GM12875 (cell line): ENCODE measurements at regions not wholly inside any gene's neighbourhood (a gene's known extent, or its start where the extent isn't known, plus 50 kb on each side); places are given as distances from the start of the nearest gene placed in this dataset.

Experiments used
- H3K4me3 ChIP-seq: one replicate; pipeline ENCODE4 v1.5.1; 2011; ENCODE audit warnings: low read depth, low read length, control low read depth
- CTCF ChIP-seq: IDR thresholded peaks from 2 replicates; pipeline ENCODE4 v1.5.1; 2011; ENCODE audit warnings: low read depth, mild to moderate bottlenecking, control low read depth, inconsistent platforms, low read length, moderate library complexity, borderline replicate concordance; ENCODE audit not compliant: insufficient read depth

- TF ChIP-seq CTCF, result no peak
- no peak overlapping the region for H3K4me3 ChIP-seq
Observed at GRCh38 chr6:148183776-148184175, 158.9 kb upstream of the SASH1 start.

GRCh38 chr6:148186916-148187315 lies 155.7 kb upstream of the SASH1 start:
- no peak overlapping the region for H3K4me3 ChIP-seq
- no peak for TF ChIP-seq CTCF

- H3K4me3 ChIP-seq, result no peak overlapping the region
- TF ChIP-seq CTCF, result no peak
Observed at GRCh38 chr6:148192310-148192709, 150.3 kb upstream of the SASH1 start.

GRCh38 chr6:148193063-148193680 lies 149.5 kb upstream of the SASH1 start:
- no peak for TF ChIP-seq CTCF
- no peak overlapping the region for H3K4me3 ChIP-seq

GRCh38 chr6:148195511-148195910 lies 147.1 kb upstream of the SASH1 start:
- no peak for TF ChIP-seq CTCF
- no peak overlapping the region for H3K4me3 ChIP-seq

- no peak for TF ChIP-seq CTCF
- no peak overlapping the region for H3K4me3 ChIP-seq
Observed at GRCh38 chr6:148199584-148199983, 143.1 kb upstream of the SASH1 start.

- no peak overlapping the region for H3K4me3 ChIP-seq
- no peak for TF ChIP-seq CTCF
Observed at GRCh38 chr6:148200293-148200692, 142.3 kb upstream of the SASH1 start.
